ENCODE measurements at regions not wholly inside any gene's neighbourhood (a gene's known extent, or its start where the extent isn't known, plus 50 kb on each side); places are given as distances from the start of the nearest gene placed in this dataset.

DNA sequence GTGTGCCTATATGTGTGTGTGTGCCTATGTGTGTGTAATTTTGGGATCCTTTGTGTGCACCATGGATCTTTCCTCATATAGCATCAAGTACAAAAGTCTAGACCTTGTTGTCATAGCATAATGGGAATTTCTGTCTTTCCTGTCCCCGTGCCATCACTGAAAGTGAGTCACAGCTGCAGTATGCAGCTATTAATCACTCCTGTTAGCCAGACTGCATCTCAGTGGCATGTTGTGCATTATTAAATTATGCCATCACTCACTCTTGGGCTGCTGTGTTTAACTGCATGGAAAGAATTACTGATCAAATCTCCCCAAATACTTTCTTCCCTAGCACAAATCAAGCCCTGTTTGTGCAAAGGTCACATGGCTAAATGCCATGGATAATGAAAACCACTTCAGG is 92.4 kb downstream of the CBLN1 start:
- H2AFZ ChIP-seq (ENCODE audit: low read length): no peak overlapping the region
- H3K27me3 ChIP-seq (ENCODE audit: control insufficient read depth, insufficient read depth, low read length): no peaks in the 10 kb centered on the region
- H3K9me3 ChIP-seq (ENCODE audit: control insufficient read depth, insufficient read depth, low read depth, low read length): no peaks in the 10 kb centered on the region
- no peak overlapping the region for H3K9ac ChIP-seq (ENCODE audit: insufficient read depth, low read length)
- no peak overlapping the region for H3K27ac ChIP-seq (ENCODE audit: insufficient read depth, low read length)
- no peaks in the 10 kb centered on the region for H4K20me1 ChIP-seq (ENCODE audit: control insufficient read depth, extremely low read depth, insufficient read depth, low read length)
- no peak overlapping the region for H3K4me3 ChIP-seq (replicated peaks in 1 of 4; ENCODE audit: control extremely low read depth in 1 of 4, insufficient read depth in 1 of 4, low read depth in 3 of 4, low read length in 4 of 4)
- no peaks in the 10 kb centered on the region for H3K79me2 ChIP-seq (ENCODE audit: control insufficient read depth, insufficient read depth, low read length)
- TF ChIP-seq, protein P1, sequence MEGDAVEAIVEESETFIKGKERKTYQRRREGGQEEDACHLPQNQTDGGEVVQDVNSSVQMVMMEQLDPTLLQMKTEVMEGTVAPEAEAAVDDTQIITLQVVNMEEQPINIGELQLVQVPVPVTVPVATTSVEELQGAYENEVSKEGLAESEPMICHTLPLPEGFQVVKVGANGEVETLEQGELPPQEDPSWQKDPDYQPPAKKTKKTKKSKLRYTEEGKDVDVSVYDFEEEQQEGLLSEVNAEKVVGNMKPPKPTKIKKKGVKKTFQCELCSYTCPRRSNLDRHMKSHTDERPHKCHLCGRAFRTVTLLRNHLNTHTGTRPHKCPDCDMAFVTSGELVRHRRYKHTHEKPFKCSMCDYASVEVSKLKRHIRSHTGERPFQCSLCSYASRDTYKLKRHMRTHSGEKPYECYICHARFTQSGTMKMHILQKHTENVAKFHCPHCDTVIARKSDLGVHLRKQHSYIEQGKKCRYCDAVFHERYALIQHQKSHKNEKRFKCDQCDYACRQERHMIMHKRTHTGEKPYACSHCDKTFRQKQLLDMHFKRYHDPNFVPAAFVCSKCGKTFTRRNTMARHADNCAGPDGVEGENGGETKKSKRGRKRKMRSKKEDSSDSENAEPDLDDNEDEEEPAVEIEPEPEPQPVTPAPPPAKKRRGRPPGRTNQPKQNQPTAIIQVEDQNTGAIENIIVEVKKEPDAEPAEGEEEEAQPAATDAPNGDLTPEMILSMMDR (conservative IDR thresholded peaks at IDR 0.05 in 1 of 2, IDR thresholded peaks at IDR 0.05 in 1 of 2; ENCODE audit: low read depth in 1 of 2, low read length in 2 of 2): no peak
- TF ChIP-seq EZH2 (IDR thresholded peaks at IDR 0.05; ENCODE audit: low read length, missing control alignments): no peak
- H3K4me2 ChIP-seq (ENCODE audit: extremely low read depth, insufficient read depth, low read length): no peak overlapping the region
- no peak for DNase-seq (ENCODE audit: low read depth in 2 of 2)
- no peaks in the 10 kb centered on the region for H3K36me3 ChIP-seq (ENCODE audit: control insufficient read depth, insufficient read depth, low read length)
- no peaks in the 10 kb centered on the region for H3K4me1 ChIP-seq (ENCODE audit: control insufficient read depth, extremely low read depth, insufficient read depth, low read length)

DNA sequence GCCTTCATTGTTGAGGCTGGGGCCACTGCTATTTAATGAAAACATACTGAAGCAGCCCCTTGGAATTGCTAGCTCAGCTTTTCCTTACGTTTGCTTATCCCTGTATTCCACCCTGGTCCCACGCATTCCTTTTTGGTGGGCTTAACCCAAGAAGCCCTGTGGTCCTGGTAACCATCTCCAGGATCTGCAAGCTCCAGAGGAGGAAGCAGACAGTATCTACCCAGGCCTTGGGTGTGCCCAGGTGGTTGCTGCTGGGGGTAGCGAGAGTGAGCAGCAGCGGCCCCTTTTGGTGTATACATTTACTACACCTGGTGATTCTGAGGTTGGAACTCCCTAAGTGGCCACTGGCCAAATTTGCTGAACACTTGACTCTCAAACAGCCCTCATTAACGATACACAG is 97.7 kb downstream of the CBLN1 start:
- Histone ChIP-seq H3K4me3 (replicated peaks in 1 of 4; ENCODE audit: control extremely low read depth in 1 of 4, insufficient read depth in 1 of 4, low read depth in 3 of 4, low read length in 4 of 4) (no peak overlapping the region), H3K27me3 (ENCODE audit: control insufficient read depth, insufficient read depth, low read length) (no peaks in the 10 kb centered on the region), H2AFZ (ENCODE audit: low read length) (no peak overlapping the region), H3K36me3 (ENCODE audit: control insufficient read depth, insufficient read depth, low read length) (no peaks in the 10 kb centered on the region), H3K9ac (ENCODE audit: insufficient read depth, low read length) (no peak overlapping the region), H4K20me1 (ENCODE audit: control insufficient read depth, extremely low read depth, insufficient read depth, low read length) (no peaks in the 10 kb centered on the region), H3K79me2 (ENCODE audit: control insufficient read depth, insufficient read depth, low read length) (no peaks in the 10 kb centered on the region), H3K4me1 (ENCODE audit: control insufficient read depth, extremely low read depth, insufficient read depth, low read length) (no peaks in the 10 kb centered on the region), H3K9me3 (ENCODE audit: control insufficient read depth, insufficient read depth, low read depth, low read length) (no peaks in the 10 kb centered on the region), H3K27ac (ENCODE audit: insufficient read depth, low read length) (no peak overlapping the region), H3K4me2 (ENCODE audit: extremely low read depth, insufficient read depth, low read length) (no peak overlapping the region)
- no peak for TF ChIP-seq EZH2 (IDR thresholded peaks at IDR 0.05; ENCODE audit: low read length, missing control alignments)
- TF ChIP-seq, protein P1 (conservative IDR thresholded peaks at IDR 0.05 in 1 of 2, IDR thresholded peaks at IDR 0.05 in 1 of 2; ENCODE audit: low read depth in 1 of 2, low read length in 2 of 2): no peak
- DNase-seq (ENCODE audit: low read depth in 2 of 2): no peak

GRCh38 chr16:49181791-49182518 is 99.7 kb downstream of the CBLN1 start:
- H3K4me3 ChIP-seq (replicated peaks in 1 of 4; ENCODE audit: control extremely low read depth in 1 of 4, insufficient read depth in 1 of 4, low read depth in 3 of 4, low read length in 4 of 4): no peak overlapping the region
- TF ChIP-seq EZH2 (IDR thresholded peaks at IDR 0.05; ENCODE audit: low read length, missing control alignments): no peak
- TF ChIP-seq, protein P1 (conservative IDR thresholded peaks at IDR 0.05 in 1 of 2, IDR thresholded peaks at IDR 0.05 in 1 of 2; ENCODE audit: low read depth in 1 of 2, low read length in 2 of 2): no peak
- no peaks in the 10 kb centered on the region for H3K4me1 ChIP-seq (ENCODE audit: control insufficient read depth, extremely low read depth, insufficient read depth, low read length)
- H3K27me3 ChIP-seq (ENCODE audit: control insufficient read depth, insufficient read depth, low read length): no peaks in the 10 kb centered on the region
- no peaks in the 10 kb centered on the region for H4K20me1 ChIP-seq (ENCODE audit: control insufficient read depth, extremely low read depth, insufficient read depth, low read length)
- H3K27ac ChIP-seq (ENCODE audit: insufficient read depth, low read length): no peak overlapping the region
- DNase-seq (ENCODE audit: low read depth in 2 of 2): no peak
- no peaks in the 10 kb centered on the region for H3K79me2 ChIP-seq (ENCODE audit: control insufficient read depth, insufficient read depth, low read length)
- no peak overlapping the region for H2AFZ ChIP-seq (ENCODE audit: low read length)
- H3K9me3 ChIP-seq (ENCODE audit: control insufficient read depth, insufficient read depth, low read depth, low read length): no peaks in the 10 kb centered on the region
- H3K36me3 ChIP-seq (ENCODE audit: control insufficient read depth, insufficient read depth, low read length): no peaks in the 10 kb centered on the region
- H3K4me2 ChIP-seq (ENCODE audit: extremely low read depth, insufficient read depth, low read length): no peak overlapping the region
- no peak overlapping the region for H3K9ac ChIP-seq (ENCODE audit: insufficient read depth, low read length)

All from fibroblast of lung (primary cell).